H1 (cell line): ENCODE measurements at regions not wholly inside any gene's neighbourhood (a gene's known extent, or its start where the extent isn't known, plus 50 kb on each side); places are given as distances from the start of the nearest gene placed in this dataset.

Experiments used
- EP300 ChIP-seq, 2 experiments: IDR thresholded peaks; 1 replicate in 1 of 2; 2 replicates in 1 of 2; pipeline ENCODE4 v1.6.1; 2011 to 2012; ENCODE audit warnings: low read depth in 2 of 2, low read length in 2 of 2, mild to moderate bottlenecking in 2 of 2, borderline replicate concordance in 1 of 2, inconsistent platforms in 1 of 2, moderate library complexity in 1 of 2
- GTF2F1 ChIP-seq: IDR thresholded peaks from 2 replicates; pipeline ENCODE4 v1.6.1; 2012; ENCODE audit warnings: low read depth, low read length, improper control_type of control experiment, borderline replicate concordance
- POU5F1 ChIP-seq: IDR thresholded peaks from 2 replicates; pipeline ENCODE4 v1.6.1; 2011; ENCODE audit warnings: low read depth, mild to moderate bottlenecking, low read length, moderate library complexity
- SIN3A ChIP-seq, 2 experiments: IDR thresholded peaks in 1 of 2; conservative IDR thresholded peaks in 1 of 2; 2 replicates each; pipeline ENCODE4 v1.6.1; 2011 to 2012; ENCODE audit warnings: low read length in 2 of 2, improper control_type of control experiment in 1 of 2, low read depth in 1 of 2, mild to moderate bottlenecking in 1 of 2
- ZNF274 ChIP-seq: IDR thresholded peaks from 2 replicates; pipeline ENCODE4 v1.7.0; 2012; ENCODE audit warnings: low read length, borderline replicate concordance; ENCODE audit errors: extremely low read depth
- TF ChIP-seq, protein P1 (sequence below), 3 experiments: IDR thresholded peaks; 1 replicate in 2 of 3; 2 replicates in 1 of 3; pipeline versions ENCODE4 v1.5.1 to v1.6.1; 2011; ENCODE audit warnings: low read length in 3 of 3, mild to moderate bottlenecking in 3 of 3, inconsistent platforms in 2 of 3, low read depth in 1 of 3, moderate library complexity in 1 of 3; ENCODE audit not compliant: insufficient read depth in 1 of 3; ENCODE audit errors: control extremely low read depth in 1 of 3
- TF ChIP-seq, protein P2 (sequence below): IDR thresholded peaks from 2 replicates; pipeline ENCODE4 v1.6.1; 2012; ENCODE audit warnings: inconsistent platforms

DNA sequence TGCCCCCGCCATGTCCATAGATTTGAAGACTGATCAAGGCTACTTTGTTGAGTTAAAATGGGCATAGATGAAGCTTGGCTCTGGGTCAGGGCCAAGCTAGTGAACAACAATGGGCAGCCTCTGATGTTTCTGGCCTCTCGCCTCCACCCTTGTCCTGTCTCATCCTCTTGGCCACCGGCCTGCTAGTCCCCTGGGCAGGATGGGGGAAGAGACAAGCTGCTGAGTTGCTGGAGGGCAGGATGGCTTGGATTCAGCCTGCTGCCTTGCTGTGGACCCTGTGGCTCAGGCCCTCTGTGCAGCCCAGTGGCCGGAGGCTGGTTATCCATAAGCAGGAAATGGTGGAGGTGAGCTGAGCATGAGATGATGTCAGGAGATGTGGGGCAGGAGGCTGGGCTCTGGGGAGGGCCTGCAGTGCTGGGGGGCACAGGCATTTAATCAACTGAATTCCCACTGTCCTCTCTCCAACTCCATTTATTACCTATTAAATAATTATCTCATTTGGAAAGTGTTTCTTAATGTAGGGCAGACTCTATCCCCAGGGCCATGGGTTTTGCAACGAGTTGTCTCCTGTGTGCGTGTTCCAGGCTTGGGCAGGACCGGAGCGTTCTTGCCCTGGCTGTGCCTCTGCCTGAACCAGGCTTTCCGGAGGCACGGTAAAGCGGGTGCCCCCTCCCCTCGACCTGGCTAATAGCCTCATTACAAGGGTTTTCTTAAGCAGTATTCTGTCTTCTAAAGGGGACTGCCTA is 122.9 kb downstream of the GLI2 start (continued):
- TF ChIP-seq, protein P1, sequence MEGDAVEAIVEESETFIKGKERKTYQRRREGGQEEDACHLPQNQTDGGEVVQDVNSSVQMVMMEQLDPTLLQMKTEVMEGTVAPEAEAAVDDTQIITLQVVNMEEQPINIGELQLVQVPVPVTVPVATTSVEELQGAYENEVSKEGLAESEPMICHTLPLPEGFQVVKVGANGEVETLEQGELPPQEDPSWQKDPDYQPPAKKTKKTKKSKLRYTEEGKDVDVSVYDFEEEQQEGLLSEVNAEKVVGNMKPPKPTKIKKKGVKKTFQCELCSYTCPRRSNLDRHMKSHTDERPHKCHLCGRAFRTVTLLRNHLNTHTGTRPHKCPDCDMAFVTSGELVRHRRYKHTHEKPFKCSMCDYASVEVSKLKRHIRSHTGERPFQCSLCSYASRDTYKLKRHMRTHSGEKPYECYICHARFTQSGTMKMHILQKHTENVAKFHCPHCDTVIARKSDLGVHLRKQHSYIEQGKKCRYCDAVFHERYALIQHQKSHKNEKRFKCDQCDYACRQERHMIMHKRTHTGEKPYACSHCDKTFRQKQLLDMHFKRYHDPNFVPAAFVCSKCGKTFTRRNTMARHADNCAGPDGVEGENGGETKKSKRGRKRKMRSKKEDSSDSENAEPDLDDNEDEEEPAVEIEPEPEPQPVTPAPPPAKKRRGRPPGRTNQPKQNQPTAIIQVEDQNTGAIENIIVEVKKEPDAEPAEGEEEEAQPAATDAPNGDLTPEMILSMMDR (IDR thresholded peaks at IDR 0.05; ENCODE audit: control extremely low read depth in 1 of 3, insufficient read depth in 1 of 3, low read depth in 1 of 3, low read length in 3 of 3), result no peak
- no peak for TF ChIP-seq POU5F1
- TF ChIP-seq SIN3A (conservative IDR thresholded peaks at IDR 0.05 in 1 of 2, IDR thresholded peaks at IDR 0.05 in 1 of 2; ENCODE audit: low read depth in 1 of 2, low read length in 2 of 2), result no peak
- TF ChIP-seq EP300 (IDR thresholded peaks at IDR 0.05; ENCODE audit: borderline replicate concordance in 1 of 2, low read depth in 2 of 2, low read length in 2 of 2), result no peak
- TF ChIP-seq ZNF274, result no peak
- no peak for TF ChIP-seq GTF2F1
- TF ChIP-seq, protein P2, sequence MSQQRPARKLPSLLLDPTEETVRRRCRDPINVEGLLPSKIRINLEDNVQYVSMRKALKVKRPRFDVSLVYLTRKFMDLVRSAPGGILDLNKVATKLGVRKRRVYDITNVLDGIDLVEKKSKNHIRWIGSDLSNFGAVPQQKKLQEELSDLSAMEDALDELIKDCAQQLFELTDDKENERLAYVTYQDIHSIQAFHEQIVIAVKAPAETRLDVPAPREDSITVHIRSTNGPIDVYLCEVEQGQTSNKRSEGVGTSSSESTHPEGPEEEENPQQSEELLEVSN, result no peak
